ENCODE measurements at regions not wholly inside any gene's neighbourhood (a gene's known extent, or its start where the extent isn't known, plus 50 kb on each side); places are given as distances from the start of the nearest gene placed in this dataset.

DNA sequence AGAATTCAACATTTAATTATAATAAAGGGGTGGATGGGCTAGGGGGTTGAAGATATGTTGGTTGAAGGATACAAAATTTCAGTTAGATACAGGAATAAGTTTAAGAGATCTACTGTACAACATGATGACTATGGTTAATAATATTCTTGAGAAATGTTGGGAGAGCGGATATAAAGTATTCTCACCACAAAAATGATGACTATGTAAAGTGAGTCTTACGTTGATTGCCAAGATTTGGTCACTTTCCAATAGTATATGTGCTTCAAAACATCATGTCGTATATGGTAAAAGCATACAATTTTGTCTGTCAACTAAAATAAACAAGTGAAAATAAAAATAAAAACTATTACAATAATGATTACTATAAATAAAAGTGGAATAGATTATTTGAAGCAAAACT lies 802.0 kb downstream of the C12orf50 start:
- no peak overlapping the region for H3K4me3 ChIP-seq (ENCODE audit: low read length)
- Mint-ChIP-seq H3K4me3 (no peak overlapping the region), H3K4me1 (no peaks in the 10 kb centered on the region), H3K9me3 (peaks cover 6 to 14% of the 10 kb centered on the region in 2 donors), H3K36me3 (no peaks in the 10 kb centered on the region), H3K27ac (no peak overlapping the region), H3K27me3 (ENCODE audit: low read depth in 2 of 2) (no peaks in the 10 kb centered on the region)
- no peaks in the 10 kb centered on the region for H3K36me3 ChIP-seq (ENCODE audit: control insufficient read depth, insufficient read depth, low read length)
- no peak for ATAC-seq
- DNase-seq: no peak
- intact Hi-C loops (cut with micrococcal nuclease): no loop called here
- TF ChIP-seq, protein P1, sequence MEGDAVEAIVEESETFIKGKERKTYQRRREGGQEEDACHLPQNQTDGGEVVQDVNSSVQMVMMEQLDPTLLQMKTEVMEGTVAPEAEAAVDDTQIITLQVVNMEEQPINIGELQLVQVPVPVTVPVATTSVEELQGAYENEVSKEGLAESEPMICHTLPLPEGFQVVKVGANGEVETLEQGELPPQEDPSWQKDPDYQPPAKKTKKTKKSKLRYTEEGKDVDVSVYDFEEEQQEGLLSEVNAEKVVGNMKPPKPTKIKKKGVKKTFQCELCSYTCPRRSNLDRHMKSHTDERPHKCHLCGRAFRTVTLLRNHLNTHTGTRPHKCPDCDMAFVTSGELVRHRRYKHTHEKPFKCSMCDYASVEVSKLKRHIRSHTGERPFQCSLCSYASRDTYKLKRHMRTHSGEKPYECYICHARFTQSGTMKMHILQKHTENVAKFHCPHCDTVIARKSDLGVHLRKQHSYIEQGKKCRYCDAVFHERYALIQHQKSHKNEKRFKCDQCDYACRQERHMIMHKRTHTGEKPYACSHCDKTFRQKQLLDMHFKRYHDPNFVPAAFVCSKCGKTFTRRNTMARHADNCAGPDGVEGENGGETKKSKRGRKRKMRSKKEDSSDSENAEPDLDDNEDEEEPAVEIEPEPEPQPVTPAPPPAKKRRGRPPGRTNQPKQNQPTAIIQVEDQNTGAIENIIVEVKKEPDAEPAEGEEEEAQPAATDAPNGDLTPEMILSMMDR (IDR thresholded peaks at IDR 0.05): no peak
- no peaks in the 10 kb centered on the region for H3K9me3 ChIP-seq (ENCODE audit: control insufficient read depth, insufficient read depth, low read length)
- H3K4me1 ChIP-seq (ENCODE audit: control insufficient read depth, insufficient read depth, low read length): no peaks in the 10 kb centered on the region
- H3K27me3 ChIP-seq (ENCODE audit: control insufficient read depth, insufficient read depth, low read length): no peaks in the 10 kb centered on the region
- WGBS (ENCODE audit: insufficient coverage): no CpG with 5 or more reads among the region's 3 CpGs
- no peak overlapping the region for H3K27ac ChIP-seq (ENCODE audit: low read length)

DNA sequence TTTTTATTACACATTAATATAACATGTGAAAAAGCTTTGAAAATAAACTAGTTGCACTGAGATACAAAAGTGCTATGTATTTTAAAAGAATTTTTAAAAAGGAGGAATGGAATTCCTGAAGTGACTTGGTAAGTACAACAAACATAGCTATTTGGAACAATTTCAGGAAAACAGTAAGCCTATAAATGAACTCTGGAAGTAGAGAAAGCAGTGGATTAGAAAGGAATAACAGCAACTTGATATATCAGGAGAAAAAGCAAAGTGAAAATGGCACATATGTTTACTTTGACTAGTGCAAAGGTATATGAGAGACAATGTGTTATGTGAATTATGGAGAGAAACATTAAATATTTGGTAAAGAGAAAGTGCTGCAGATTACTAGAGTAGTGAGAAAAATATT lies 811.7 kb downstream of the C12orf50 start:
- Mint-ChIP-seq H3K27me3 (ENCODE audit: low read depth in 2 of 2) (no peaks in the 10 kb centered on the region), H3K27ac (no peak overlapping the region), H3K36me3 (no peaks in the 10 kb centered on the region), H3K4me3 (no peak overlapping the region), H3K9me3 (peaks cover 7 to 8% of the 10 kb centered on the region in 2 donors), H3K4me1 (no peaks in the 10 kb centered on the region)
- no peaks in the 10 kb centered on the region for H3K4me1 ChIP-seq (ENCODE audit: control insufficient read depth, insufficient read depth, low read length)
- TF ChIP-seq, protein P1 (IDR thresholded peaks at IDR 0.05): no peak
- no peaks in the 10 kb centered on the region for H3K27me3 ChIP-seq (ENCODE audit: control insufficient read depth, insufficient read depth, low read length)
- ATAC-seq (no peak), DNase-seq (no peak)
- H3K36me3 ChIP-seq (ENCODE audit: control insufficient read depth, insufficient read depth, low read length): no peaks in the 10 kb centered on the region
- intact Hi-C loops (cut with micrococcal nuclease): no loop called here
- no peak overlapping the region for H3K27ac ChIP-seq (ENCODE audit: low read length)
- H3K4me3 ChIP-seq (ENCODE audit: low read length): no peak overlapping the region
- H3K9me3 ChIP-seq (ENCODE audit: control insufficient read depth, insufficient read depth, low read length): no peaks in the 10 kb centered on the region

DNA sequence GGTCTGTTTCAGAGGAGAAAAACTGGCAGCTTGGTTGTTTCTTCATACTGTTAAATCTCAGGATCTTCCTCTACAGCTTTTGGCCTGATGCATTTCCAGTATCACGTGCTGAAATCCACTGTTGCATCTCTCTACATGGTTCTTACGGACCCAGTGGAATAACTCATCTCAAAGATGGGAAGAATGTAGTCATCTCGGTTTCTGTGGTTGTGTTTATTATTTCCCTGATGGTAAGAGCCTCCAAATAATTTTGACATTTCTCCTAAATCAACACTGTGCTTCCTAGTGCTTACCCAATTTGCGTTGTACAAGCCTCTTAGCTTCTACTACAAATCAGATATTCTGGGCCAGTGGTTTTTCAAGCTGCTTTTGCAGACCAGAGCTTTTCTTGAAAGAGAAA lies 812.8 kb downstream of the C12orf50 start:
- peaks cover 6 to 8% of the 10 kb centered on the region in 2 donors for H3K9me3 Mint-ChIP-seq
- WGBS (ENCODE audit: insufficient coverage): 72% methylated on average over 4 of the region's 4 CpGs

DNA sequence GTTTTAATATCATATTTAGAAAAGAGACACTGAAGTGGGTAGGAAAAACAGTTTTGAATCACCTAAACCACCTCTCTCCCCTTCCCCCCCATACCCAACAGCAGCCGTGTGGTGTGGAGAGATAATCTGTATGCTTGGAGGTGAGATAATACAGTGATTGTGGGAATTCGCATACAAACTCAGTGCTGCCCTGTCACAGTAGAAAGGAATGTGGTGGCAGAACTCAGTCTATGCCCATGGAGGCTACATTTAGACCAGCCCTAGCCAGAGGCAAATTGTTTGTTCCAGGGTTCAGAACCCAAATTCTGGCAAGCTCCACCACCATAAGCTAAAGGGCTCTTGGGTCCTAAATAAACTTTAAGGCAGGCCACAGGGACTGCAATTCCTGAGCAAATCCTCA lies 827.0 kb downstream of the C12orf50 start:
- WGBS (ENCODE audit: insufficient coverage): 93% methylated on average over 1 of the region's 2 CpGs
- TF ChIP-seq, protein P1 (IDR thresholded peaks at IDR 0.05): no peak
- intact Hi-C loops (cut with micrococcal nuclease): no loop called here

More for the DNA sequence above, 812.8 kb downstream of the C12orf50 start:
- H3K4me3 Mint-ChIP-seq: no peak overlapping the region
- no peak overlapping the region for H3K4me3 ChIP-seq (ENCODE audit: low read length)
- ATAC-seq (no peak), DNase-seq (no peak)
- H3K36me3 ChIP-seq (ENCODE audit: control insufficient read depth, insufficient read depth, low read length): no peaks in the 10 kb centered on the region
- no peaks in the 10 kb centered on the region for H3K27me3 Mint-ChIP-seq (ENCODE audit: low read depth in 2 of 2)
- H3K27ac Mint-ChIP-seq: no peak overlapping the region
- no peaks in the 10 kb centered on the region for H3K9me3 ChIP-seq (ENCODE audit: control insufficient read depth, insufficient read depth, low read length)
- intact Hi-C loops (cut with micrococcal nuclease): no loop called here
- H3K4me1 ChIP-seq (ENCODE audit: control insufficient read depth, insufficient read depth, low read length): no peaks in the 10 kb centered on the region
- H3K36me3 Mint-ChIP-seq: no peaks in the 10 kb centered on the region
- H3K27ac ChIP-seq (ENCODE audit: low read length): no peak overlapping the region
- TF ChIP-seq, protein P1 (IDR thresholded peaks at IDR 0.05): no peak
- no peaks in the 10 kb centered on the region for H3K4me1 Mint-ChIP-seq
- no peaks in the 10 kb centered on the region for H3K27me3 ChIP-seq (ENCODE audit: control insufficient read depth, insufficient read depth, low read length)

More for the DNA sequence above, 827.0 kb downstream of the C12orf50 start:
- H3K9me3 Mint-ChIP-seq: peaks cover 19 to 43% of the 10 kb centered on the region in 2 donors
- Histone ChIP-seq H3K27ac (ENCODE audit: low read length) (no peak overlapping the region), H3K9me3 (ENCODE audit: control insufficient read depth, insufficient read depth, low read length) (no peaks in the 10 kb centered on the region), H3K4me3 (ENCODE audit: low read length) (no peak overlapping the region), H3K36me3 (ENCODE audit: control insufficient read depth, insufficient read depth, low read length) (no peaks in the 10 kb centered on the region), H3K27me3 (ENCODE audit: control insufficient read depth, insufficient read depth, low read length) (no peaks in the 10 kb centered on the region), H3K4me1 (ENCODE audit: control insufficient read depth, insufficient read depth, low read length) (no peaks in the 10 kb centered on the region)
- H3K4me1 Mint-ChIP-seq: no peaks in the 10 kb centered on the region
- H3K4me3 Mint-ChIP-seq: no peak overlapping the region
- no peak for ATAC-seq
- no peaks in the 10 kb centered on the region for H3K27me3 Mint-ChIP-seq (ENCODE audit: low read depth in 2 of 2)
- no peak for DNase-seq
- no peak overlapping the region for H3K27ac Mint-ChIP-seq
- peaks cover 8% of the 10 kb centered on the region for H3K36me3 Mint-ChIP-seq
